H9 (cell line): ENCODE measurements at regions not wholly inside any gene's neighbourhood (a gene's known extent, or its start where the extent isn't known, plus 50 kb on each side); places are given as distances from the start of the nearest gene placed in this dataset.

Experiments
- DNase-seq: peaks from one replicate; pipeline ENCODE4 v3.0.0-alpha.2; 2017
- H2AFZ ChIP-seq: one replicate; pipeline ENCODE4 v1.6.1; 2013; ENCODE audit warnings: mild to moderate bottlenecking, low read length, control low read depth, moderate library complexity
- H2AK5ac ChIP-seq: 2 replicates; pipeline ENCODE4 v1.6.1; 2013; ENCODE audit warnings: low read length, control low read depth, mixed read lengths; ENCODE audit not compliant: insufficient read length
- H2BK120ac ChIP-seq: one replicate; pipeline ENCODE4 v1.6.1; 2013; ENCODE audit warnings: low read depth, mild to moderate bottlenecking, low read length, control low read depth, inconsistent platforms; ENCODE audit not compliant: poor library complexity, severe bottlenecking
- H2BK12ac ChIP-seq: 2 replicates; pipeline ENCODE4 v1.6.1; 2013; ENCODE audit warnings: low read length, control low read depth, mixed read lengths, low read depth; ENCODE audit not compliant: insufficient read length
- H2BK15ac ChIP-seq: 2 replicates; pipeline ENCODE4 v1.6.1; 2013; ENCODE audit warnings: low read depth, low read length, control low read depth
- H2BK20ac ChIP-seq: one replicate; pipeline ENCODE4 v1.6.1; 2013; ENCODE audit warnings: low read depth, mild to moderate bottlenecking, low read length, control low read depth, inconsistent platforms; ENCODE audit not compliant: poor library complexity, severe bottlenecking
- H2BK5ac ChIP-seq: 2 replicates; pipeline ENCODE4 v1.6.1; 2013; ENCODE audit warnings: low read length, control low read depth, mixed read lengths; ENCODE audit not compliant: insufficient read length
- H3K14ac ChIP-seq: 2 replicates; pipeline ENCODE4 v1.6.1; 2013; ENCODE audit warnings: low read length, control low read depth; ENCODE audit not compliant: insufficient read depth
- H3K18ac ChIP-seq: 2 replicates; pipeline ENCODE4 v1.6.1; 2013; ENCODE audit warnings: low read depth, mild to moderate bottlenecking, mixed read lengths, low read length, control low read depth; ENCODE audit not compliant: insufficient read length
- H3K23ac ChIP-seq: 2 replicates; pipeline ENCODE4 v1.6.1; 2013; ENCODE audit warnings: low read length, control low read depth, mixed read lengths, low read depth; ENCODE audit not compliant: insufficient read length
- H3K23me2 ChIP-seq: 2 replicates; pipeline ENCODE4 v1.6.1; 2013; ENCODE audit warnings: low read depth, mild to moderate bottlenecking, mixed read lengths, low read length, control low read depth; ENCODE audit not compliant: insufficient read length, poor library complexity, severe bottlenecking
- H3K27ac ChIP-seq: 2 replicates; pipeline ENCODE4 v1.5.1; 2013; ENCODE audit warnings: low read length, control low read depth, mixed read lengths, low read depth; ENCODE audit not compliant: insufficient read length
- H3K27me3 ChIP-seq: 2 replicates; pipeline ENCODE4 v1.6.1; 2013; ENCODE audit warnings: low read length, control low read depth, inconsistent platforms; ENCODE audit not compliant: insufficient read depth
- H3K4ac ChIP-seq: 2 replicates; pipeline ENCODE4 v1.6.1; 2013; ENCODE audit warnings: low read depth, mild to moderate bottlenecking, control low read depth, inconsistent platforms, low read length, moderate library complexity
- H3K4me1 ChIP-seq: 2 replicates; pipeline ENCODE4 v1.6.1; 2013; ENCODE audit warnings: low read length, control low read depth, inconsistent platforms; ENCODE audit not compliant: insufficient read depth
- H3K4me2 ChIP-seq: 2 replicates; pipeline ENCODE4 v1.6.1; 2013; ENCODE audit warnings: low read length, control low read depth, mixed read lengths; ENCODE audit not compliant: insufficient read length, insufficient read depth
- H3K56ac ChIP-seq: 2 replicates; pipeline ENCODE4 v1.6.1; 2013; ENCODE audit warnings: low read depth, mild to moderate bottlenecking, mixed read lengths, low read length, control low read depth; ENCODE audit not compliant: insufficient read length
- H3K79me1 ChIP-seq: 2 replicates; pipeline ENCODE4 v1.6.1; 2013; ENCODE audit warnings: low read depth, mild to moderate bottlenecking, moderate library complexity, low read length, control low read depth, inconsistent platforms; ENCODE audit not compliant: insufficient read depth, poor library complexity, severe bottlenecking
- H3K79me2 ChIP-seq: 2 replicates; pipeline ENCODE4 v1.6.1; 2013; ENCODE audit warnings: low read length, control low read depth, inconsistent platforms; ENCODE audit not compliant: insufficient read depth
- H3K9ac ChIP-seq: 2 replicates; pipeline ENCODE4 v1.6.1; 2013; ENCODE audit warnings: low read length, control low read depth, mixed read lengths; ENCODE audit not compliant: insufficient read length; ENCODE audit errors: extremely low read depth
- H3K9me3 ChIP-seq: one replicate; pipeline ENCODE4 v1.6.1; 2013; ENCODE audit warnings: low read depth, low read length, inconsistent platforms; ENCODE audit not compliant: control insufficient read depth
- H3T11ph ChIP-seq: one replicate; pipeline ENCODE4 v1.6.1; 2013; ENCODE audit warnings: mild to moderate bottlenecking, low read length, control low read depth, inconsistent platforms
- H4K20me1 ChIP-seq: one replicate; pipeline ENCODE4 v1.6.1; 2013; ENCODE audit not compliant: control insufficient read depth, insufficient read length, insufficient read depth
- H4K5ac ChIP-seq: 2 replicates; pipeline ENCODE4 v1.6.1; 2013; ENCODE audit warnings: low read depth, mild to moderate bottlenecking, mixed read lengths, low read length, control low read depth; ENCODE audit not compliant: insufficient read length
- H4K8ac ChIP-seq: replicated peaks from 2 replicates; pipeline ENCODE4 v1.6.1; 2013; ENCODE audit warnings: low read length, control low read depth, mixed read lengths, low read depth; ENCODE audit not compliant: insufficient read length
- H4K91ac ChIP-seq: 2 replicates; pipeline ENCODE4 v1.6.1; 2013; ENCODE audit warnings: low read depth, mild to moderate bottlenecking, moderate library complexity, mixed read lengths, low read length, control low read depth; ENCODE audit not compliant: insufficient read length
- H3K27ac Mint-ChIP-seq, 3 experiments: 2 replicates in 2 of 3; 3 replicates in 1 of 3; pipeline ENCODE4 v1.8.0; 2020 to 2021; ENCODE audit warnings: mixed read lengths in 3 of 3, mild to moderate bottlenecking in 1 of 3, moderate library complexity in 1 of 3
- H3K27me3 Mint-ChIP-seq: 2 replicates; pipeline ENCODE4 v1.8.0; 2021; ENCODE audit warnings: low read depth, mild to moderate bottlenecking, moderate library complexity, mixed read lengths
- H3K36me3 Mint-ChIP-seq, 3 experiments: 2 replicates in 2 of 3; 3 replicates in 1 of 3; pipeline ENCODE4 v1.8.0; 2020 to 2021; ENCODE audit warnings: low read depth in 3 of 3, mixed read lengths in 3 of 3; ENCODE audit not compliant: insufficient read depth in 1 of 3
- H3K4me1 Mint-ChIP-seq, 2 experiments: 2 replicates each; pipeline ENCODE4 v1.8.0; 2020; ENCODE audit warnings: mixed read lengths in 2 of 2
- H3K4me3 Mint-ChIP-seq, 2 experiments: 2 replicates in 1 of 2; 3 replicates in 1 of 2; pipeline ENCODE4 v1.8.0; 2020 to 2021; ENCODE audit warnings: mild to moderate bottlenecking in 2 of 2, mixed read lengths in 2 of 2, moderate library complexity in 1 of 2
- H3K9me3 Mint-ChIP-seq, 2 experiments: 2 replicates in 1 of 2; 3 replicates in 1 of 2; pipeline ENCODE4 v1.8.0; 2020; ENCODE audit warnings: mild to moderate bottlenecking in 2 of 2, mixed read lengths in 2 of 2, moderate library complexity in 1 of 2
- CTCF ChIP-seq: fragments of 200-600 bp; sonication (generic); conservative IDR thresholded peaks from 3 replicates; pipeline ENCODE4 v1.8.0; 2021; ENCODE audit warnings: antibody characterized with exemption, mild to moderate bottlenecking
- WGBS: extraction: QIAGEN DNeasy Blood & Tissue Kit; methylation state at CpG from one replicate; pipeline ENCODE4 v1.1.7; 2013; ENCODE audit warnings: missing lambda C conversion rate, low lambda C conversion rate, mixed read lengths; ENCODE audit not compliant: insufficient read length; ENCODE audit errors: extremely low coverage; 5-methylcytosine and 5-hydroxymethylcytosine counted together

GRCh38 chrX:137441711-137442110 is 124.2 kb upstream of the ZIC3 start:
- Histone ChIP-seq H4K8ac (no peak overlapping the region), H2BK15ac (no peak overlapping the region), H3K79me1 (no peaks in the 10 kb centered on the region), H3K9me3 (no peaks in the 10 kb centered on the region), H3K27me3 (no peaks in the 10 kb centered on the region), H3K4me1 (no peaks in the 10 kb centered on the region), H3T11ph (no peak overlapping the region), H3K18ac (no peak overlapping the region), H3K4me2 (no peak overlapping the region), H4K20me1 (no peaks in the 10 kb centered on the region), H3K79me2 (no peaks in the 10 kb centered on the region), H3K14ac (no peak overlapping the region), H3K27ac (no peak overlapping the region), H2BK12ac (no peak overlapping the region), H3K23ac (no peak overlapping the region), H2BK20ac (no peak overlapping the region), H3K23me2 (no peaks in the 10 kb centered on the region), H2AFZ (no peak overlapping the region), H2AK5ac (no peak overlapping the region), H3K4ac (no peak overlapping the region), H2BK5ac (no peak overlapping the region), H3K56ac (no peak overlapping the region), H4K5ac (no peak overlapping the region), H2BK120ac (no peak overlapping the region), H3K9ac (no peak overlapping the region), H4K91ac (no peak overlapping the region)
- no peak overlapping the region for H3K4me3 Mint-ChIP-seq
- peaks cover 13 to 51% of the 10 kb centered on the region in 2 experiments for H3K9me3 Mint-ChIP-seq
- TF ChIP-seq CTCF = no peak
- no peak for DNase-seq
- peaks cover 2% of the 10 kb centered on the region for H3K27me3 Mint-ChIP-seq
- peaks cover 5 to 14% (median 5%) of the 10 kb centered on the region in 3 experiments; a peak in 6 of 7 replicates for H3K36me3 Mint-ChIP-seq
- no CpG with 5 or more reads among the region's 24 CpGs for WGBS
- no peak overlapping the region for H3K27ac Mint-ChIP-seq
- no peaks in the 10 kb centered on the region for H3K4me1 Mint-ChIP-seq
